GM23338 (cell line): ENCODE measurements at regions not wholly inside any gene's neighbourhood (a gene's known extent, or its start where the extent isn't known, plus 50 kb on each side); places are given as distances from the start of the nearest gene placed in this dataset.

Experiments
- ATAC-seq: fragments of 200-7000 bp; cut with Tn5 transposase; 3 replicates; pipeline ENCODE4 v1.9.1; 2020
- DNase-seq: peaks from one replicate; pipeline ENCODE4 v3.0.0-alpha.2; 2015; ENCODE audit warnings: low spot score
- H2AFZ ChIP-seq: fragments of 200-600 bp; sonication (generic); 2 replicates; pipeline ENCODE4 v1.8.0; 2016; ENCODE audit warnings: antibody characterized with exemption, mild to moderate bottlenecking, moderate library complexity
- H3F3A ChIP-seq: fragments of 200-600 bp; sonication (generic); replicated peaks from 2 replicates; pipeline ENCODE4 v1.8.0; 2017; ENCODE audit warnings: antibody characterized with exemption, mixed run types, low read depth
- H3K27ac ChIP-seq: fragments of 200-600 bp; sonication (generic); 2 replicates; pipeline ENCODE4 v1.6.1; 2016; ENCODE audit warnings: low read depth
- H3K27me3 ChIP-seq: fragments of 200-600 bp; sonication (generic); 2 replicates; pipeline ENCODE4 v1.8.0; 2016; ENCODE audit warnings: mild to moderate bottlenecking, mixed run types, moderate library complexity; ENCODE audit not compliant: insufficient read depth
- H3K36me3 ChIP-seq: fragments of 200-600 bp; sonication (generic); 2 replicates; pipeline ENCODE4 v1.8.0; 2016; ENCODE audit warnings: mild to moderate bottlenecking; ENCODE audit not compliant: insufficient read depth
- H3K4me1 ChIP-seq: fragments of 200-600 bp; sonication (generic); 2 replicates; pipeline ENCODE4 v1.8.0; 2016; ENCODE audit warnings: mild to moderate bottlenecking, moderate library complexity; ENCODE audit not compliant: insufficient read depth
- H3K4me2 ChIP-seq: fragments of 200-600 bp; sonication (generic); 2 replicates; pipeline ENCODE4 v1.7.1; 2017; ENCODE audit warnings: mixed run types
- H3K4me3 ChIP-seq: fragments of 200-600 bp; sonication (generic); 2 replicates; pipeline ENCODE4 v1.6.1; 2016; ENCODE audit warnings: mixed run types
- H3K79me2 ChIP-seq: fragments of 200-600 bp; sonication (generic); replicated peaks from 2 replicates; pipeline ENCODE4 v1.8.0; 2017; ENCODE audit warnings: mild to moderate bottlenecking; ENCODE audit not compliant: insufficient read depth
- H3K9me2 ChIP-seq: fragments of 200-600 bp; sonication (generic); 2 replicates; pipeline ENCODE4 v1.8.0; 2017; ENCODE audit not compliant: insufficient read depth
- H4K20me1 ChIP-seq: fragments of 200-600 bp; sonication (generic); replicated peaks from 2 replicates; pipeline ENCODE4 v1.8.0; 2017; ENCODE audit warnings: mild to moderate bottlenecking; ENCODE audit not compliant: insufficient read depth
- H3K27ac Mint-ChIP-seq: 2 replicates; pipeline ENCODE4 v1.8.0; 2020; ENCODE audit warnings: inconsistent platforms, mild to moderate bottlenecking, moderate library complexity, mixed read lengths
- H3K27me3 Mint-ChIP-seq: 3 replicates; pipeline ENCODE4 v1.8.0; 2022; ENCODE audit warnings: low read depth, mild to moderate bottlenecking, moderate library complexity, mixed read lengths, inconsistent platforms; ENCODE audit not compliant: insufficient read depth, poor library complexity
- H3K36me3 Mint-ChIP-seq: 3 replicates; pipeline ENCODE4 v1.8.0; 2021; ENCODE audit warnings: low read depth, mild to moderate bottlenecking, inconsistent platforms, moderate library complexity, mixed read lengths
- H3K4me1 Mint-ChIP-seq: 3 replicates; pipeline ENCODE4 v1.8.0; 2020; ENCODE audit warnings: mild to moderate bottlenecking, inconsistent platforms, mixed read lengths
- H3K4me3 Mint-ChIP-seq: 3 replicates; pipeline ENCODE4 v1.8.0; 2021; ENCODE audit warnings: moderate library complexity, mild to moderate bottlenecking, inconsistent platforms, mixed read lengths
- H3K9me3 Mint-ChIP-seq: 3 replicates; pipeline ENCODE4 v1.8.0; 2020; ENCODE audit warnings: moderate library complexity, mild to moderate bottlenecking, inconsistent platforms, mixed read lengths
- CREB1 ChIP-seq: fragments of 250-450 bp; sonication (Bioruptor Pico); IDR thresholded peaks from 2 replicates; pipeline ENCODE4 v1.5.0; 2020; ENCODE audit warnings: low read depth, mild to moderate bottlenecking, moderate library complexity
- CTCF ChIP-seq, 2 experiments: fragments of 200-600 bp in 1 of 2; sonication (generic) in 1 of 2; conservative IDR thresholded peaks; 2 replicates each; pipeline versions ENCODE4 v1.5.1 to v1.6.1; 2016 to 2017; ENCODE audit warnings: antibody characterized with exemption in 2 of 2, low read depth in 2 of 2, mild to moderate bottlenecking in 2 of 2, moderate library complexity in 1 of 2
- ETS1 ChIP-seq: IDR thresholded peaks from 2 replicates; pipeline ENCODE4 v1.6.1; 2016; ENCODE audit warnings: antibody characterized with exemption
- EZH2phosphoT487 ChIP-seq: fragments of 200-600 bp; sonication (generic); IDR thresholded peaks from one replicate; pipeline ENCODE4 v1.8.1; 2018; ENCODE audit warnings: antibody characterized with exemption; ENCODE audit not compliant: unreplicated experiment
- NANOG ChIP-seq: IDR thresholded peaks from 2 replicates; pipeline ENCODE4 v1.6.1; 2016; ENCODE audit warnings: antibody characterized with exemption, borderline replicate concordance
- POLR2AphosphoS5 ChIP-seq: IDR thresholded peaks from 2 replicates; pipeline ENCODE4 v1.6.1; 2016; ENCODE audit warnings: antibody characterized with exemption, low read depth
- STAT1 ChIP-seq: IDR thresholded peaks from one replicate; pipeline ENCODE4 v1.6.1; 2016; ENCODE audit warnings: antibody characterized with exemption; ENCODE audit not compliant: unreplicated experiment
- ZNF114 ChIP-seq: fragments of 250-450 bp; sonication (Bioruptor Pico); IDR thresholded peaks from 2 replicates; pipeline ENCODE4 v1.5.0; 2020; ENCODE audit warnings: mild to moderate bottlenecking, moderate library complexity
- ZNF462 ChIP-seq: fragments of 250-450 bp; sonication (Bioruptor Pico); IDR thresholded peaks from 2 replicates; pipeline ENCODE4 v1.5.0; 2020; ENCODE audit warnings: mild to moderate bottlenecking, moderate library complexity

- no peaks in the 10 kb centered on the region for H3K9me2 ChIP-seq
- TF ChIP-seq CTCF (conservative IDR thresholded peaks at IDR 0.05; ENCODE audit: low read depth in 2 of 2) (no peak), STAT1 (no peak), CREB1 (CRISPR knock-in tag) (no peak), ETS1 (no peak)
- peaks cover 3% of the 10 kb centered on the region; the same call in 2 of the 3 replicates for H3K36me3 Mint-ChIP-seq
These were observed 622.9 kb upstream of the CDH4 start for GRCh38 chr20:60629206-60629605.

GRCh38 chr20:60630609-60631008 is 621.5 kb upstream of the CDH4 start:
- Histone ChIP-seq H3K4me1 (no peaks in the 10 kb centered on the region), H3K27me3 (no peaks in the 10 kb centered on the region), H3F3A (no peaks in the 10 kb centered on the region), H2AFZ (no peak overlapping the region), H3K36me3 (no peaks in the 10 kb centered on the region), H3K27ac (no peak overlapping the region), H3K79me2 (no peaks in the 10 kb centered on the region), H4K20me1 (no peaks in the 10 kb centered on the region), H3K4me2 (no peak overlapping the region), H3K9me2 (no peaks in the 10 kb centered on the region), H3K4me3 (no peak overlapping the region)
- Mint-ChIP-seq H3K9me3 (no peaks in the 10 kb centered on the region), H3K4me3 (no peak overlapping the region), H3K4me1 (no peaks in the 10 kb centered on the region; the same call in 2 of the 3 replicates), H3K27me3 (peaks cover 12% of the 10 kb centered on the region), H3K36me3 (peaks cover 3% of the 10 kb centered on the region; the same call in 2 of the 3 replicates), H3K27ac (no peak overlapping the region)
- ATAC-seq, result no peak
- no peak for DNase-seq
- no peak for TF ChIP-seq CREB1 (CRISPR knock-in tag)
- TF ChIP-seq ZNF114 (CRISPR knock-in tag), result no peak
- TF ChIP-seq POLR2AphosphoS5, result no peak
- no peak for TF ChIP-seq EZH2phosphoT487
- no peak for TF ChIP-seq ZNF462
- TF ChIP-seq NANOG, result no peak
- TF ChIP-seq ETS1, result no peak
- TF ChIP-seq STAT1, result no peak

More at GRCh38 chr20:60629206-60629605, 622.9 kb upstream of the CDH4 start:
- no peak for ATAC-seq
- no peaks in the 10 kb centered on the region; the same call in 2 of the 3 replicates for H3K4me1 Mint-ChIP-seq
- no peaks in the 10 kb centered on the region for H3F3A ChIP-seq
- H3K4me3 Mint-ChIP-seq, result no peak overlapping the region
- H4K20me1 ChIP-seq, result no peaks in the 10 kb centered on the region
- no peak for DNase-seq
- no peaks in the 10 kb centered on the region for H3K27me3 ChIP-seq
- H3K36me3 ChIP-seq, result no peaks in the 10 kb centered on the region
- H3K27ac Mint-ChIP-seq, result no peak overlapping the region
- no peak overlapping the region for H3K27ac ChIP-seq
- no peaks in the 10 kb centered on the region for H3K79me2 ChIP-seq
- no peak overlapping the region for H2AFZ ChIP-seq
- H3K4me2 ChIP-seq, result no peak overlapping the region
- H3K9me3 Mint-ChIP-seq, result no peaks in the 10 kb centered on the region
- H3K4me1 ChIP-seq, result no peaks in the 10 kb centered on the region
- H3K4me3 ChIP-seq, result no peak overlapping the region
- peaks cover 13% of the 10 kb centered on the region for H3K27me3 Mint-ChIP-seq
